ENCODE measurements at regions not wholly inside any gene's neighbourhood (a gene's known extent, or its start where the extent isn't known, plus 50 kb on each side); places are given as distances from the start of the nearest gene placed in this dataset.
"Not testable (repeated sequence)": the region's sequence is repeated elsewhere in the genome, so short reads cannot be mapped to it uniquely, and the experiment has no call there.

GRCh38 chr15:69914040-69914439 is 183.7 kb downstream of the TLE3 start:
- no peak for DNase-seq (ENCODE audit: low read depth, low spot score)

- DNase-seq (ENCODE audit: low read depth, low spot score): no peak
Measured at GRCh38 chr15:69914960-69915359, 182.8 kb downstream of the TLE3 start.

DNA sequence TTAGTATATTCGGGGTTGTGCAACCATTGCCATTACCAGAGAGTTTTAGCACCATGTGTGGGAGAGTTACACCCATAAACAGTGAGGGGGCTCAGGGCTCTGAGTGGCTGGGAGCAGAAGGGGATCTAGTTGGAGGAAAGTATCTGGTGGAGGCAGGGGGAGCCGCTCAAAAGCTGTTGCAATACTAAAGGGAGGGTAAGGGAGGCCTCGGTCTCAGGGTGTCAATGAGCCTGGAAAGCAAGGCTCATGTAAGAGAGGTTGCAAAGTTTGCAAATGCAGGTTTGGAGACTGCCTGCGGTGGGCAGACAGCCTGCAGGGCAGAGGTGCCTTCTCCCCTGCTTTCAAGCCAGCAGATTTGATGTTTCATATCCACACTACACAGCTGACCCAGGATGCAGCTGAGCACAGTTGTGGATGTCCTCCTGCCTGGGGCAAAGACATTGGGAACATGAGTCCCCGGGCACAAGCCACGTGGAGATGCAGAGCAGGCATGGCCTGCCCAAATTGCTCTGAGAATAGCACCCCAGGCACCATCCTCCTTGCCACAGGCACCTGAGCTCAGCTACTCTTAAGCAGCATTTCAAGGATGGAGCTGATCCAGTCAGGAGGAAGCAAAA is 181.4 kb downstream of the TLE3 start:
- DNase-seq (ENCODE audit: low read depth, low spot score): no peak

DNA sequence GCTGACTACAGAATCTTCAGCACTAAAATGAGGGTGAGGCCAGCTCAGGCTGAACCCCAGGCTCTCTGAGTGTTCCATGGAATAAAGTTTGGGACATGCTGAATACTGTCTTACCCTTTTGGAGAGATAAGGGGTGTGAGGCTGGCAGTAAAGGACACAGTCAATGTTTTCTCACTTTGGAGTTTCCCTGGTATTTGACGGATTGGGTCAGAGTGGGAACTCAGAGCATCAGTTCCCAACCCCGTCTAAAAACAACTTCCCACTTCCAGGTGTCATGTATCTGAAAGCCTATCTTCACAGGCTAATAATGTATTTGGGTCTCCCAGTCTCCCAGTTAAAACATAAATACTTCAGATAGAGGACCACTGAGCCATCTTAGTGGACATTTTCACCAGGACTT is 180.7 kb downstream of the TLE3 start:
- DNase-seq (ENCODE audit: low read depth, low spot score): no peak

DNA sequence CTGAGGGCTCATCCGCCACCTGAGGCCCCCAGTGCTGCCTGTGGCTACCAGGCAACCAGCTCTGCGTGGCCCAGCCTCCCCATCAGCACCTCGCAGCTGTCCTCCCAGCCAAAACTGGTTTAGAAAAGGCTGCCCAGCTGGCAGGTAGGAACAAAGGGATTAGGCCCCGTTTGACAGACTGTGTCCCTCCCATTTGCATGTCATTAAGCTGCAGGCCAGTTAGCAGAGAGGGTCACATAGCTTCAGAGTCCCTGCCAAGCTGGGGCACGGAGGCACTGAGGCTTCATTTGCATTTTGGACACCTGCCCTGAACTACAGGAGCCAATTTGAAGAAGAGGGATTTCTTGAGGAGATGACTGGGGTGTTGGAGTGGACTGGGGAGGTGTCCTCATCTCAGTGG is 177.9 kb downstream of the TLE3 start:
- DNase-seq (ENCODE audit: low read depth, low spot score): no peak

DNA sequence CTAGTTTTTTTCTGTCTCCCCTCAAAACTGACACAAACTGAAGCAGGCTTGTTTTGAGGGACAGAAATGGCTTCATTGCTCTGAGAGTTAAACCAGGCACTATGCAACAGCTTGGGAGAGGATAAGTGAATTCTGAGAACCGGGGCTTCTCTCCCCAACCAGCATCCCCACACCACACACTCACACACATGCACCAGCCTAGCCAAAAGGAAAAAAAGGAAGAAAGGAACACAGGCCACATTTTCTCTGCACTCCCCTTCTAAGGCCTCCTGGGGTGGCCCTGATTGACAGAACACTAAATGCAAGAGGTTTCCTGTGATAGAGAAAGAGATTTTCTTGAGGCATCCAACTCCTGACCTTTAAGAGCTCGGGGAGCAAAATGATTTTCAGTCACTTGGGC is 177.5 kb downstream of the TLE3 start:
- no peak for DNase-seq (ENCODE audit: low read depth, low spot score)

GRCh38 chr15:69921626-69922619 is 175.8 kb downstream of the TLE3 start:
- DNase-seq (ENCODE audit: low read depth, low spot score): no peak

DNA sequence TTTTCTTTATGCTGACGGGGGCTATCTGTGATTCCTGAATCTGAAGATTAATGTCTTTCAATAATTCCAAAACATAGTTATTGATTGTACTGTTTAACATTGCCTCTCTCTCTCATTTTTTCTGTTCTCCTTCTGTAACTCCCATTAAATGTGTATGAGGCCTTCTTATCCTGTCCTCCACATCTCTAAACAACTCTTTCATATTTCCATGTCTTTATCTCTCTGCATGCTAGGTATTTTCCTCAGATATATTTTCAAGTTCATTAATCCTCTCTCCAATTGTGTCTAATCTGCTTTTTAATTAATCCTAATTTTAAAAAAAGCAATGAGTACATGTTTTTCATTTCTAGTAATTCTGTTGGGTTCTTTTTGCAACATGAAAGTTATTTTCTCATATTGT is 173.2 kb downstream of the TLE3 start:
- no peak for DNase-seq (ENCODE audit: low read depth, low spot score)

- no peak for DNase-seq (ENCODE audit: low read depth, low spot score)
Measured at GRCh38 chr15:69926006-69926405, 171.7 kb downstream of the TLE3 start.

DNA sequence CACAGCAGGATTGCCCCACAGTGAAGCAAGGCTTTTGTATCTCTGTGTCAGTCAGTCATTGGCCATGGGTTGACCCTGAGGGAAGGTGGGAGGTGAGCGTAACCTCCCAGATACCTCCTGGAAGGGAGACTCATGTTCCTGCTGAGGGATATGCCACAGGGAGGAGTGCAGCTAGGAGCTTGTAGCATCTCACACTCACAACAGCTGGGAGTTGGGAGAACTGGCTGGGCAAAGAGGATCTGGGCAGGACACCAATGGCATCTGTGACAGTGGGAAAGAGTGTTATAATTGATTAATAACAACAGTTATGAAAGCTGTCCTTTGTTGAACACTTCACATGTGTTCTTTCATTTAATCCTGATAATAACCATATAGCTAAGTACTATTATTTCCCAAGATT is 171.0 kb downstream of the TLE3 start:
- no peak for DNase-seq (ENCODE audit: low read depth, low spot score)

DNA sequence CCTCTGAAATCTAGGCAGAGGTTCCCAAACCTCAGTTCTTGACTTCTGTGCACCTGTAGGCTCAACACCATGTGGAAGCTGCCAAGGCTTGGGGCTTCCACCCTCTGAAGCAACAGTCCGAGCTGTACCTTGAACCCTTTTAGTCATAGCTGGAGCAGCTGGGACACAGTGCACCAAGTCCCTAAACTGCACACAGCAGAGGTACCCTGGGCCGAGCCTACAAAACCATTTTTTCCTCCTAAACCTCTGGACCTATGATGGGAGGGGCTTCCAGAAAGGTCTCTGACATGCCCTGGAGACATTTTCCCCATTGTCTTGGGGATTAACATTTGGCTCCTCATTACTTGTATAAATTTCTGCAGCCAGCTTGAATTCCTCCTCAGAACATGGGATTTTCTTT is 168.8 kb downstream of the TLE3 start:
- DNase-seq (ENCODE audit: low read depth, low spot score): not testable (repeated sequence)

DNA sequence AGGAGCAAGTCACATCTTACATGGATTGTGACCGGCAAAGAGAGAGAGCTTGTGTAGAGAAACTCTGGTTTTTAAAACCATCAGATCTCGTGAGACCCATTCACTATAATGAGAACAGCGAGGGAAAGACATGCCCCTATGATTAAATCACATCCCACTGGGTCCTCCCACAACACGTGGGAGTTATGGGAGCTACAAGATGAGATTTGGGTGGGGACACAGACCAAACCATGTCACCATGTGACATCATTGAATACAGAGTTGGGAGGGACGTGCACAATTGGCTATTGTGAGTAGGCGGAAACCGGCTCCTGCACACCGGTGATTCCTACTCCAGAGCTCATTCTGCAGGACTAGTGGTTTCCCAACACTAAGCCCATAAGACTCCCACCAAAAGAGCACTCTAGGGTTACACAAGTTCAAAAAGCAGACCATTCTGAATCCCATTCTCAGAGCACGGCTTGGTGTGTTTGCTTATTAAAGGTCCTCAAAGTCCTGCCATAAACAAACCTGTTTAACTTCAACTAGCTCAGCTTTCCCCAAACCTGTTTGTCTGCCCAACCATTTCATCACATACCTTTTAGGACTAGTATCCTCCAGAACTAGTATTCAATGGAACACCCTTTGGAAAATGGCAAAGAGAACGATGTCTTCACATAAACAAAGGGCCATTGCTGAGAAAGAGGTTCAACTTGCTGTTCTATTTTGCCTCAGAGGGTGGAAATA is 167.6 kb downstream of the TLE3 start:
- DNase-seq (ENCODE audit: low read depth, low spot score): no peak

GRCh38 chr15:69930754-69931153 is 167.0 kb downstream of the TLE3 start:
- DNase-seq (ENCODE audit: low read depth, low spot score): no peak

- no peak for DNase-seq (ENCODE audit: low read depth, low spot score)
Measured at GRCh38 chr15:69931156-69931555, 166.6 kb downstream of the TLE3 start.

GRCh38 chr15:69934607-69935006 is 163.1 kb downstream of the TLE3 start:
- DNase-seq (ENCODE audit: low read depth, low spot score): no peak

- DNase-seq (ENCODE audit: low read depth, low spot score): no peak
Measured at GRCh38 chr15:69939513-69940440, 157.9 kb downstream of the TLE3 start.

GRCh38 chr15:69940441-69941300 is 157.0 kb downstream of the TLE3 start:
- DNase-seq (ENCODE audit: low read depth, low spot score): no peak

DNA sequence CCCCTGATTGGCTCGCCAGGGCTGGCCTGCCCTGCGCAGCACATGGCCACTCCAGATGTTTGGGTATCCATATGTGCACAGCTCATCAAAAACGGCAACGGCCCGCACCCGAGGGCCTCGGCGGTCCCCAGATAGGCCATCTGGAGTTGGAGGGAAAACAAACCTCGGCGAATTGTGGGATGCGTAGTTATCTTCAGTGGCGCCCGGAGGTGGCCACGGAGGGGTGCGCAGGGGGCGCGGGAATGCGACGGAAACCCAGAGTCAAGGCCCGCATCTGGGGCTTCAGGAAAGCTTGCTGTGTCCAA is 156.5 kb downstream of the TLE3 start:
- no peak for DNase-seq (ENCODE audit: low read depth, low spot score)

DNA sequence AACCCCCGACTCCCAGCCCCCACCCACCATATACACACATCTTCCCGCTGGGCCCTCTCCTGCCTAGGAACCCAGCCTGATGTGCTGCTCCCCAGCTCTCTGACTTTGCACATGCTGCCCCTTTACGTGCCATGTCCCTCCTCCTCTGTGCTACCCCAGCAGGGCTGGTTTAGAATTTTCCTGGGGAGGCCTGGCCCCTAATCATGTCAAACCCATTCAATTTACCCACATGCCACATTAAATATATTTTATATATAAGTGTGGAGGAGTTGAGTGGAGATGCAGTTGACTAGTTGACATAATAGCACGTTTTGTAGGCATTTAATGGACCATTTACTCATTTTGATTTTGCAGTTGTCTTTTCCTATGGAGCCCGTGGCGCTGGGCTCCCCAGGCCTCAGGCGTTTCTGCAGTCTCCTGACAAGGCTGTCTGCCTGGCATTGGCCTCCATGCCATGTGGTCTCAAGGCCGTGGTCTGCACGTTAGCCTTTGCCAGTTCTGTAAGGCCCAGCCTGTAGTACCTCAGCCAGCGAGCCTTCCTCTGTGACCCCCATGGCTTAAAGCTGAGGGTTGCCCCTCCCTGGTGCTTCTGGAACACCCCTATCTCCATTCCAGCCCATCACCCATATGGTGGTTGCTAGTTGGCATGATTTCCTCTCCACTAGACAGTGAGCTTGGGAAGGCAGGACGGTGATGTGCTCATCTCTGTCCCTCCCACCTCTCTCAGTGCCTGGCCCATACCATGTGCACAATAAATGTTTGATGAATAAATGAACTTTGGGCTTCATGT is 155.8 kb downstream of the TLE3 start:
- DNase-seq (ENCODE audit: low read depth, low spot score): no peak

DNA sequence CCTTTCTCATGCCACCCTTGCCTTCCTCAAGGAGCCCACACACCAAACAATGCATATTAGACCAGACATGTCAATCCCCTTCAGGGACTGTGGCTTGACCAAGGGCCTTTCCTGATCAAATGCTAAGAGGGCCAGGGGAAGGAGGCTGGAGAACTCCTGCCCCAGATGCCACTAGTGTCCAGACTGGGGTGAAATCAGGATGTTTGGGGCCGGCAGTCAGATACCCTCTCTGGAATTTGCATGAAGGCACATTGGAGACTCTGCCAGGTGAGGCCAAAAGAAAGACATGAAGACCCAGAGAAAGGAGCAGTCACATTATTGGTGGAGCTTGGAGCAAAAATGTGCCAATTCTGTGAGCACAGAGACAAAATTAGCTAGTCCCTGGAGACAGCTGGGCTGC is 154.1 kb downstream of the TLE3 start:
- DNase-seq (ENCODE audit: low read depth, low spot score): no peak

Measured in smooth muscle cell of the brain vasculature (primary cell).